ENCODE measurements at regions not wholly inside any gene's neighbourhood (a gene's known extent, or its start where the extent isn't known, plus 50 kb on each side); places are given as distances from the start of the nearest gene placed in this dataset.

GRCh38 chr6:68086199-68086598, 548.9 kb upstream of the ADGRB3 start:
- TF ChIP-seq UBTF (IDR thresholded peaks at IDR 0.05; ENCODE audit: borderline replicate concordance in 1 of 2, low read depth in 2 of 2, low read length in 2 of 2), result no peak
- TF ChIP-seq, protein P1, sequence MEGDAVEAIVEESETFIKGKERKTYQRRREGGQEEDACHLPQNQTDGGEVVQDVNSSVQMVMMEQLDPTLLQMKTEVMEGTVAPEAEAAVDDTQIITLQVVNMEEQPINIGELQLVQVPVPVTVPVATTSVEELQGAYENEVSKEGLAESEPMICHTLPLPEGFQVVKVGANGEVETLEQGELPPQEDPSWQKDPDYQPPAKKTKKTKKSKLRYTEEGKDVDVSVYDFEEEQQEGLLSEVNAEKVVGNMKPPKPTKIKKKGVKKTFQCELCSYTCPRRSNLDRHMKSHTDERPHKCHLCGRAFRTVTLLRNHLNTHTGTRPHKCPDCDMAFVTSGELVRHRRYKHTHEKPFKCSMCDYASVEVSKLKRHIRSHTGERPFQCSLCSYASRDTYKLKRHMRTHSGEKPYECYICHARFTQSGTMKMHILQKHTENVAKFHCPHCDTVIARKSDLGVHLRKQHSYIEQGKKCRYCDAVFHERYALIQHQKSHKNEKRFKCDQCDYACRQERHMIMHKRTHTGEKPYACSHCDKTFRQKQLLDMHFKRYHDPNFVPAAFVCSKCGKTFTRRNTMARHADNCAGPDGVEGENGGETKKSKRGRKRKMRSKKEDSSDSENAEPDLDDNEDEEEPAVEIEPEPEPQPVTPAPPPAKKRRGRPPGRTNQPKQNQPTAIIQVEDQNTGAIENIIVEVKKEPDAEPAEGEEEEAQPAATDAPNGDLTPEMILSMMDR (IDR thresholded peaks at IDR 0.05 in 2 of 3, conservative IDR thresholded peaks at IDR 0.05 in 1 of 3; ENCODE audit: insufficient read depth in 2 of 3, low read depth in 1 of 3, low read length in 3 of 3), result no peak
- TF ChIP-seq HOMEZ (CRISPR knock-in tag; IDR thresholded peaks at IDR 0.05), result no peak
- no peak for TF ChIP-seq ADNP (tag; IDR thresholded peaks at IDR 0.05)
- TF ChIP-seq SETDB1 (IDR thresholded peaks at IDR 0.05; ENCODE audit: low read length), result no peak
- TF ChIP-seq, protein P2, sequence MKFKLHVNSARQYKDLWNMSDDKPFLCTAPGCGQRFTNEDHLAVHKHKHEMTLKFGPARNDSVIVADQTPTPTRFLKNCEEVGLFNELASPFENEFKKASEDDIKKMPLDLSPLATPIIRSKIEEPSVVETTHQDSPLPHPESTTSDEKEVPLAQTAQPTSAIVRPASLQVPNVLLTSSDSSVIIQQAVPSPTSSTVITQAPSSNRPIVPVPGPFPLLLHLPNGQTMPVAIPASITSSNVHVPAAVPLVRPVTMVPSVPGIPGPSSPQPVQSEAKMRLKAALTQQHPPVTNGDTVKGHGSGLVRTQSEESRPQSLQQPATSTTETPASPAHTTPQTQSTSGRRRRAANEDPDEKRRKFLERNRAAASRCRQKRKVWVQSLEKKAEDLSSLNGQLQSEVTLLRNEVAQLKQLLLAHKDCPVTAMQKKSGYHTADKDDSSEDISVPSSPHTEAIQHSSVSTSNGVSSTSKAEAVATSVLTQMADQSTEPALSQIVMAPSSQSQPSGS (CRISPR knock-in tag; IDR thresholded peaks at IDR 0.05), result no peak
- TF ChIP-seq, protein P3, sequence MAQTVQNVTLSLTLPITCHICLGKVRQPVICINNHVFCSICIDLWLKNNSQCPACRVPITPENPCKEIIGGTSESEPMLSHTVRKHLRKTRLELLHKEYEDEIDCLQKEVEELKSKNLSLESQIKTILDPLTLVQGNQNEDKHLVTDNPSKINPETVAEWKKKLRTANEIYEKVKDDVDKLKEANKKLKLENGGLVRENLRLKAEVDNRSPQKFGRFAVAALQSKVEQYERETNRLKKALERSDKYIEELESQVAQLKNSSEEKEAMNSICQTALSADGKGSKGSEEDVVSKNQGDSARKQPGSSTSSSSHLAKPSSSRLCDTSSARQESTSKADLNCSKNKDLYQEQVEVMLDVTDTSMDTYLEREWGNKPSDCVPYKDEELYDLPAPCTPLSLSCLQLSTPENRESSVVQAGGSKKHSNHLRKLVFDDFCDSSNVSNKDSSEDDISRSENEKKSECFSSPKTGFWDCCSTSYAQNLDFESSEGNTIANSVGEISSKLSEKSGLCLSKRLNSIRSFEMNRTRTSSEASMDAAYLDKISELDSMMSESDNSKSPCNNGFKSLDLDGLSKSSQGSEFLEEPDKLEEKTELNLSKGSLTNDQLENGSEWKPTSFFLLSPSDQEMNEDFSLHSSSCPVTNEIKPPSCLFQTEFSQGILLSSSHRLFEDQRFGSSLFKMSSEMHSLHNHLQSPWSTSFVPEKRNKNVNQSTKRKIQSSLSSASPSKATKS (CRISPR knock-in tag; IDR thresholded peaks at IDR 0.05), result no peak
- TF ChIP-seq HDAC2 (IDR thresholded peaks at IDR 0.05), result no peak
- TF ChIP-seq, protein P4, sequence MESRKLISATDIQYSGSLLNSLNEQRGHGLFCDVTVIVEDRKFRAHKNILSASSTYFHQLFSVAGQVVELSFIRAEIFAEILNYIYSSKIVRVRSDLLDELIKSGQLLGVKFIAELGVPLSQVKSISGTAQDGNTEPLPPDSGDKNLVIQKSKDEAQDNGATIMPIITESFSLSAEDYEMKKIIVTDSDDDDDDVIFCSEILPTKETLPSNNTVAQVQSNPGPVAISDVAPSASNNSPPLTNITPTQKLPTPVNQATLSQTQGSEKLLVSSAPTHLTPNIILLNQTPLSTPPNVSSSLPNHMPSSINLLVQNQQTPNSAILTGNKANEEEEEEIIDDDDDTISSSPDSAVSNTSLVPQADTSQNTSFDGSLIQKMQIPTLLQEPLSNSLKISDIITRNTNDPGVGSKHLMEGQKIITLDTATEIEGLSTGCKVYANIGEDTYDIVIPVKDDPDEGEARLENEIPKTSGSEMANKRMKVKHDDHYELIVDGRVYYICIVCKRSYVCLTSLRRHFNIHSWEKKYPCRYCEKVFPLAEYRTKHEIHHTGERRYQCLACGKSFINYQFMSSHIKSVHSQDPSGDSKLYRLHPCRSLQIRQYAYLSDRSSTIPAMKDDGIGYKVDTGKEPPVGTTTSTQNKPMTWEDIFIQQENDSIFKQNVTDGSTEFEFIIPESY (CRISPR knock-in tag; IDR thresholded peaks at IDR 0.05), result no peak
- no peak for TF ChIP-seq EZH2 (IDR thresholded peaks at IDR 0.05; ENCODE audit: borderline replicate concordance, low read depth, low read length)
- TF ChIP-seq JUNB (CRISPR knock-in tag; conservative IDR thresholded peaks at IDR 0.05), result no peak
- TF ChIP-seq MAZ (CRISPR knock-in tag; conservative IDR thresholded peaks at IDR 0.05 in 1 of 2, IDR thresholded peaks at IDR 0.05 in 1 of 2), result no peak
- no peak for TF ChIP-seq HNRNPL (IDR thresholded peaks at IDR 0.05; ENCODE audit: low read depth, low read length)
- no peak for TF ChIP-seq EP300 (IDR thresholded peaks at IDR 0.05; ENCODE audit: low read length)

Data from K562 (cell line).